Liver (tissue), 8 donors: ENCODE measurements at regions not wholly inside any gene's neighbourhood (a gene's known extent, or its start where the extent isn't known, plus 50 kb on each side); places are given as distances from the start of the nearest gene placed in this dataset.

ENCODE experiments used
- DNase-seq: peaks from one replicate; pipeline ENCODE4 v3.0.0-alpha.2; 2017; ENCODE audit warnings: low spot score
- H3K27ac ChIP-seq, 2 donors: one replicate each; pipeline ENCODE4 v1.7.0; 2013; ENCODE audit warnings: inconsistent platforms in 2 of 2, low read length in 2 of 2, control low read depth in 1 of 2, low read depth in 1 of 2, mild to moderate bottlenecking in 1 of 2
- H3K27me3 ChIP-seq, 4 donors: one replicate each; pipeline versions ENCODE4 v1.6.1 to v1.7.0; 2013; ENCODE audit warnings: low read length in 3 of 4, inconsistent platforms in 1 of 4, mild to moderate bottlenecking in 1 of 4, moderate library complexity in 1 of 4; ENCODE audit not compliant: control insufficient read depth in 4 of 4, insufficient read depth in 4 of 4
- H3K36me3 ChIP-seq, 4 donors: one replicate each; pipeline versions ENCODE4 v1.6.1 to v1.7.0; 2013; ENCODE audit warnings: low read length in 3 of 4, mild to moderate bottlenecking in 3 of 4, low read depth in 1 of 4, moderate library complexity in 1 of 4; ENCODE audit not compliant: control insufficient read depth in 4 of 4, insufficient read depth in 3 of 4
- H3K4me1 ChIP-seq, 4 donors: one replicate each; pipeline versions ENCODE4 v1.6.1 to v1.7.0; 2013; ENCODE audit warnings: low read length in 3 of 4, mild to moderate bottlenecking in 3 of 4, moderate library complexity in 1 of 4; ENCODE audit not compliant: control insufficient read depth in 4 of 4, insufficient read depth in 4 of 4
- H3K4me3 ChIP-seq, 3 donors: one replicate each; pipeline versions ENCODE4 v1.6.1 to v1.7.0; 2013; ENCODE audit warnings: low read length in 3 of 3, control low read depth in 1 of 3, low read depth in 1 of 3, mild to moderate bottlenecking in 1 of 3
- H3K9ac ChIP-seq, 2 donors: one replicate each; pipeline ENCODE4 v1.7.0; 2013; ENCODE audit warnings: low read length in 2 of 2, mild to moderate bottlenecking in 2 of 2, moderate library complexity in 2 of 2, control low read depth in 1 of 2, low read depth in 1 of 2
- H3K9me3 ChIP-seq, 4 donors: one replicate each; pipeline versions ENCODE4 v1.6.1 to v1.7.0; 2013; ENCODE audit warnings: low read length in 3 of 4; ENCODE audit not compliant: control insufficient read depth in 4 of 4
- ATF3 ChIP-seq: IDR thresholded peaks from 2 replicates; pipeline ENCODE4 v1.6.1; 2016; ENCODE audit warnings: antibody characterized with exemption
- CTCF ChIP-seq: fragments of 150-350 bp; IDR thresholded peaks from 2 replicates; pipeline ENCODE4 v1.5.1; 2017; ENCODE audit warnings: improper control_type of control experiment, low read depth, low read length; ENCODE audit not compliant: missing input control
- EGR1 ChIP-seq, 2 donors: IDR thresholded peaks; 2 replicates each; pipeline ENCODE4 v1.6.1; 2016 to 2018; ENCODE audit warnings: antibody characterized with exemption in 2 of 2, low read depth in 2 of 2
- GABPA ChIP-seq, 2 donors: IDR thresholded peaks in 1 of 2; conservative IDR thresholded peaks in 1 of 2; 2 replicates each; pipeline ENCODE4 v1.6.1; 2016; ENCODE audit warnings: antibody characterized with exemption in 2 of 2, mild to moderate bottlenecking in 1 of 2, moderate library complexity in 1 of 2
- HNF4G ChIP-seq: IDR thresholded peaks from 2 replicates; pipeline ENCODE4 v1.6.1; 2016; ENCODE audit warnings: antibody characterized with exemption
- JUND ChIP-seq, 2 donors: IDR thresholded peaks; 2 replicates each; pipeline ENCODE4 v1.6.1; 2016; ENCODE audit warnings: antibody characterized with exemption in 2 of 2
- NR2F2 ChIP-seq: IDR thresholded peaks from 2 replicates; pipeline ENCODE4 v1.6.1; 2016; ENCODE audit warnings: antibody characterized with exemption
- RAD21 ChIP-seq, 2 donors: IDR thresholded peaks; 2 replicates each; pipeline ENCODE4 v1.6.1; 2016; ENCODE audit warnings: antibody characterized with exemption in 2 of 2, mild to moderate bottlenecking in 2 of 2
- REST ChIP-seq: IDR thresholded peaks from 2 replicates; pipeline ENCODE4 v1.6.1; 2016; ENCODE audit warnings: antibody characterized with exemption, mild to moderate bottlenecking
- RXRA ChIP-seq, 2 donors: IDR thresholded peaks; 2 replicates each; pipeline ENCODE4 v1.6.1; 2017 to 2018; ENCODE audit warnings: antibody characterized with exemption in 2 of 2, mild to moderate bottlenecking in 1 of 2
- TAF1 ChIP-seq: conservative IDR thresholded peaks from 2 replicates; pipeline ENCODE4 v1.6.1; 2016; ENCODE audit warnings: antibody characterized with exemption, mild to moderate bottlenecking
- ZBTB33 ChIP-seq: IDR thresholded peaks from 2 replicates; pipeline ENCODE4 v1.6.1; 2016; ENCODE audit warnings: antibody characterized with exemption
- WGBS: extraction: QIAGEN DNeasy Blood & Tissue Kit; methylation state at CpG from one replicate; pipeline ENCODE4 v1.1.7; 2013; 5-methylcytosine and 5-hydroxymethylcytosine counted together
- donor health status: healthy.
- donor health status: healthy.
- donor health status: healthy.
- donor health status: healthy.
- donor health status: healthy.

- TF ChIP-seq REST (no peak), CTCF (no peak)
These were observed 68.5 kb upstream of the CACNA2D3 start (continued) for GRCh38 chr3:54053882-54054281.

DNA sequence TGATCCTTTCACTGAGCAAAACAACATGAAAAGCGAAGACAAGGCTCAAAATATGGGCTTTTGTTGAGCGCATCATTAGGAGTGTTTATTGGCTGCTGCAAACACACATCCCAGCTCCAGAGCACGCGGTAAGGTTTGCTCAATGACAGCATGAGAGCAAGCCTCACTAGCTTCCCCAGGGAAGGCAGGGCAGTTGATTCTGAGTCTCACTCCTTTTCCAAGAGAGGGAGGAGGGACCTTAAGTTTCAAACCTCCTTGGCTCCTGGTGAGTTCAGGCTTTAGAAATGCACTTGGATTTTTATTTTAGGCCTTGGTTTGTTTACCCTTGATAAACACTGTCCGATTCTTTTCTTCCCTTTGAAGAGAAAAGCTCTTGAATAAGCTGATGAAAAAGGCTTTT is 69.1 kb upstream of the CACNA2D3 start:
- WGBS: 60% methylated on average over 5 of the region's 5 CpGs
- H3K27ac ChIP-seq: no peak overlapping the region
- no peak for DNase-seq

GRCh38 chr3:54047568-54047967 is 74.8 kb upstream of the CACNA2D3 start:
- H3K27ac ChIP-seq: no peak overlapping the region
- H3K9ac ChIP-seq: no peak overlapping the region
- no peaks in the 10 kb centered on the region for H3K9me3 ChIP-seq
- WGBS: 71% methylated on average over 5 of the region's 5 CpGs
- H3K4me3 ChIP-seq: no peak overlapping the region
- no peaks in the 10 kb centered on the region for H3K36me3 ChIP-seq
- TF ChIP-seq CTCF (no peak), REST (no peak), NR2F2 (no peak), ZBTB33 (no peak), RAD21 (IDR thresholded peaks at IDR 0.05) (no peak), ATF3 (no peak), HNF4G (no peak), RXRA (IDR thresholded peaks at IDR 0.05) (no peak), GABPA (IDR thresholded peaks at IDR 0.05 in 1 of 2, conservative IDR thresholded peaks at IDR 0.05 in 1 of 2) (no peak), EGR1 (IDR thresholded peaks at IDR 0.05; ENCODE audit: low read depth in 2 of 2) (no peak), JUND (IDR thresholded peaks at IDR 0.05) (no peak), TAF1 (no peak)
- no peak for DNase-seq
- no peaks in the 10 kb centered on the region for H3K27me3 ChIP-seq
- H3K4me1 ChIP-seq: no peaks in the 10 kb centered on the region

More for the DNA sequence above, 69.1 kb upstream of the CACNA2D3 start:
- TF ChIP-seq JUND (IDR thresholded peaks at IDR 0.05): no peak
- H3K9ac ChIP-seq: no peak overlapping the region
- no peak overlapping the region for H3K4me3 ChIP-seq
- H3K27me3 ChIP-seq: no peaks in the 10 kb centered on the region
- H3K9me3 ChIP-seq: no peaks in the 10 kb centered on the region
- H3K36me3 ChIP-seq: no peaks in the 10 kb centered on the region
- no peaks in the 10 kb centered on the region for H3K4me1 ChIP-seq
